A673 (cell line): ENCODE measurements at regions not wholly inside any gene's neighbourhood (a gene's known extent, or its start where the extent isn't known, plus 50 kb on each side); places are given as distances from the start of the nearest gene placed in this dataset.

ENCODE experiments used
- BruUV-seq: library from RNA; stranded (reverse); fragments of 400-500 nt; replicated peaks from 2 replicates; lab custom pipeline; 2021; lab: Mats Ljungman, UMichigan
- CTCF ChIA-PET: fragments of 300-600 bp; sonication (Branson Sonifier 250); formaldehyde crosslinking; loops from one replicate; lab custom pipeline; 2022; ENCODE audit warnings: antibody characterized with exemption; lab: Charles Lee
- POLR2A ChIA-PET: fragments of 300-600 bp; sonication (Branson Sonifier 250); formaldehyde crosslinking; loops from one replicate; lab custom pipeline; 2022; ENCODE audit warnings: antibody characterized with exemption; ENCODE audit not compliant: low non-redundant PET; lab: Charles Lee
- DNase-seq: peaks from one replicate; pipeline ENCODE4 v3.0.0-alpha.2; 2015; ENCODE audit warnings: low spot score
- H3K27ac ChIP-seq: fragments of 200-600 bp; sonication (generic); 2 replicates; pipeline ENCODE4 v1.5.1; 2016; ENCODE audit warnings: mixed run types, low read depth, mild to moderate bottlenecking, mixed read lengths, antibody characterized with exemption, low read length; ENCODE audit not compliant: poor library complexity, severe bottlenecking
- H3K27me3 ChIP-seq: fragments of 200-600 bp; sonication (generic); replicated peaks from 2 replicates; pipeline ENCODE4 v1.6.1; 2017; ENCODE audit warnings: mixed run types, low read depth, mild to moderate bottlenecking, mixed read lengths, antibody characterized with exemption, low read length; ENCODE audit not compliant: insufficient read depth, poor library complexity
- H3K36me3 ChIP-seq: fragments of 200-600 bp; sonication (generic); 2 replicates; pipeline ENCODE4 v1.6.1; 2016; ENCODE audit warnings: mixed run types, mild to moderate bottlenecking, mixed read lengths, antibody characterized with exemption, low read length; ENCODE audit not compliant: insufficient read depth, poor library complexity, severe bottlenecking
- H3K4me1 ChIP-seq: fragments of 200-600 bp; sonication (generic); 2 replicates; pipeline ENCODE4 v1.6.1; 2017; ENCODE audit warnings: mixed run types, mild to moderate bottlenecking, mixed read lengths, antibody characterized with exemption, low read length; ENCODE audit not compliant: insufficient read depth, poor library complexity, severe bottlenecking
- H3K4me3 ChIP-seq: fragments of 200-600 bp; sonication (generic); 2 replicates; pipeline ENCODE4 v1.5.1; 2016; ENCODE audit warnings: low read depth, mixed run types, mild to moderate bottlenecking, mixed read lengths, low read length; ENCODE audit not compliant: poor library complexity, severe bottlenecking
- H3K9me3 ChIP-seq: fragments of 200-600 bp; sonication (generic); 2 replicates; pipeline ENCODE4 v1.6.1; 2016; ENCODE audit warnings: mixed run types, low read depth, mild to moderate bottlenecking, mixed read lengths, antibody characterized with exemption, low read length; ENCODE audit not compliant: poor library complexity, severe bottlenecking
- CTCF ChIP-seq: fragments of 300-800, 200-600 bp; sonication (generic); conservative IDR thresholded peaks from 2 replicates; pipeline ENCODE4 v1.5.1; 2017; ENCODE audit warnings: low read depth, mild to moderate bottlenecking, antibody characterized with exemption, low read length, moderate library complexity, mixed read lengths
- EZH2 ChIP-seq: fragments of 200-600 bp; sonication (generic); IDR thresholded peaks from 2 replicates; pipeline ENCODE4 v1.6.1; 2017; ENCODE audit warnings: borderline replicate concordance, low read depth, mild to moderate bottlenecking, mixed read lengths, antibody characterized with exemption, low read length; ENCODE audit not compliant: poor library complexity, severe bottlenecking
- intact Hi-C: fragments of 100-400 bp; cut with micrococcal nuclease; formaldehyde crosslinking; loops from one replicate; pipeline ENCODE4 v1.10.0; 2022; ENCODE audit not compliant: unreplicated experiment

GRCh38 chr18:41347057-41347456 is 608.0 kb upstream of the PIK3C3 start:
- POLR2A ChIA-PET: no interaction called here
- intact Hi-C loops: no loop called here
- no peak overlapping the region for H3K27ac ChIP-seq
- H3K4me3 ChIP-seq: no peak overlapping the region
- CTCF ChIA-PET: no interaction called here
- no peaks in the 10 kb centered on the region for H3K27me3 ChIP-seq
- BruUV-seq: no TSS peak
- H3K36me3 ChIP-seq: no peaks in the 10 kb centered on the region
- TF ChIP-seq EZH2: no peak
- no peak for TF ChIP-seq CTCF
- no peaks in the 10 kb centered on the region for H3K9me3 ChIP-seq
- H3K4me1 ChIP-seq: no peaks in the 10 kb centered on the region
- DNase-seq: no peak

DNA sequence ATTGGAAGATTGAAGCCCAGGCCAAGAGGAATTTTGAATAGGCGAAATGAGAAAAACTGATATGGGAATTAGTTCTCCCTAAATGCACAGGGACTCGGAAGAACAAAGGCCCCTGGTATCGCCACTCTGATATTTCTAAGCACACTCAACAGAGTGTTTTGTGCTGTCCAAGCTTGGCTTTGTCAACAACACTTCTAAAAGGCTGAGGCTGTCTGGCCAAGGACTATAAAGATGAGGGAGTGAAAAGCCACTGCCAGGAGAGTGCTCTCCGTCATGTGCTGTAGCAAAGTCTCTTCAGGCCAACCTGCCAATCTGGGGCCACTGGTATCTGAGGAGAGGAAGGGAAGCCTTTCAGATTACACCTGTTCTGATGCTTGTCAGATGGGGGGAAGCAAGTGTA is 611.2 kb upstream of the PIK3C3 start:
- DNase-seq: no peak
- no peaks in the 10 kb centered on the region for H3K27me3 ChIP-seq
- H3K4me1 ChIP-seq: no peaks in the 10 kb centered on the region
- H3K9me3 ChIP-seq: no peaks in the 10 kb centered on the region
- TF ChIP-seq CTCF: no peak
- TF ChIP-seq EZH2: no peak
- ChIA-PET POLR2A (no interaction called here), CTCF (no interaction called here)
- no TSS peak for BruUV-seq
- H3K36me3 ChIP-seq: no peaks in the 10 kb centered on the region
- no peak overlapping the region for H3K4me3 ChIP-seq
- no peak overlapping the region for H3K27ac ChIP-seq
- intact Hi-C loops: no loop called here

GRCh38 chr18:41338341-41338740 is 616.7 kb upstream of the PIK3C3 start:
- no peaks in the 10 kb centered on the region for H3K9me3 ChIP-seq
- H3K36me3 ChIP-seq: no peaks in the 10 kb centered on the region
- intact Hi-C loops: no loop called here
- H3K4me3 ChIP-seq: no peak overlapping the region
- ChIA-PET POLR2A (no interaction called here), CTCF (no interaction called here)
- TF ChIP-seq CTCF (no peak), EZH2 (no peak)
- no peaks in the 10 kb centered on the region for H3K4me1 ChIP-seq
- DNase-seq: no peak
- H3K27me3 ChIP-seq: no peaks in the 10 kb centered on the region
- no peak overlapping the region for H3K27ac ChIP-seq
- no TSS peak for BruUV-seq
